OCI-LY7 (cell line): ENCODE measurements at regions not wholly inside any gene's neighbourhood (a gene's known extent, or its start where the extent isn't known, plus 50 kb on each side); places are given as distances from the start of the nearest gene placed in this dataset.

Experiments used
- CTCF ChIP-seq: fragments of 200-600 bp; sonication (generic); conservative IDR thresholded peaks from 2 replicates; pipeline ENCODE4 v1.5.1; 2014; ENCODE audit warnings: mild to moderate bottlenecking, antibody characterized with exemption, low read length, moderate library complexity, mixed read lengths
- EZH2phosphoT487 ChIP-seq: fragments of 200-600 bp; sonication (generic); IDR thresholded peaks from 2 replicates; pipeline ENCODE4 v1.6.1; 2018; ENCODE audit warnings: low read depth, borderline replicate concordance, mild to moderate bottlenecking, mixed run types, antibody characterized with exemption, low read length, moderate library complexity, mixed read lengths

- TF ChIP-seq CTCF (no peak), EZH2phosphoT487 (no peak)
Observed at GRCh38 chr20:19021406-19022117, 190.9 kb upstream of the SLC24A3 start.
